ENCODE measurements at regions not wholly inside any gene's neighbourhood (a gene's known extent, or its start where the extent isn't known, plus 50 kb on each side); places are given as distances from the start of the nearest gene placed in this dataset.

GRCh38 chr3:8329598-8329997 lies 172.0 kb upstream of the LMCD1 start:
- TF ChIP-seq, protein P1, sequence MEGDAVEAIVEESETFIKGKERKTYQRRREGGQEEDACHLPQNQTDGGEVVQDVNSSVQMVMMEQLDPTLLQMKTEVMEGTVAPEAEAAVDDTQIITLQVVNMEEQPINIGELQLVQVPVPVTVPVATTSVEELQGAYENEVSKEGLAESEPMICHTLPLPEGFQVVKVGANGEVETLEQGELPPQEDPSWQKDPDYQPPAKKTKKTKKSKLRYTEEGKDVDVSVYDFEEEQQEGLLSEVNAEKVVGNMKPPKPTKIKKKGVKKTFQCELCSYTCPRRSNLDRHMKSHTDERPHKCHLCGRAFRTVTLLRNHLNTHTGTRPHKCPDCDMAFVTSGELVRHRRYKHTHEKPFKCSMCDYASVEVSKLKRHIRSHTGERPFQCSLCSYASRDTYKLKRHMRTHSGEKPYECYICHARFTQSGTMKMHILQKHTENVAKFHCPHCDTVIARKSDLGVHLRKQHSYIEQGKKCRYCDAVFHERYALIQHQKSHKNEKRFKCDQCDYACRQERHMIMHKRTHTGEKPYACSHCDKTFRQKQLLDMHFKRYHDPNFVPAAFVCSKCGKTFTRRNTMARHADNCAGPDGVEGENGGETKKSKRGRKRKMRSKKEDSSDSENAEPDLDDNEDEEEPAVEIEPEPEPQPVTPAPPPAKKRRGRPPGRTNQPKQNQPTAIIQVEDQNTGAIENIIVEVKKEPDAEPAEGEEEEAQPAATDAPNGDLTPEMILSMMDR (IDR thresholded peaks at IDR 0.05; ENCODE audit: extremely low read depth in 1 of 2, insufficient read depth in 1 of 2, low read depth in 1 of 2, low read length in 2 of 2) = no peak
- no peak for TF ChIP-seq POLR2A (IDR thresholded peaks at IDR 0.05; ENCODE audit: low read depth, low read length)
- TF ChIP-seq GATA2 (IDR thresholded peaks at IDR 0.05; ENCODE audit: insufficient read depth, insufficient read length, low read depth, low read length) = no peak
- no peak for TF ChIP-seq POLR2AphosphoS5 (IDR thresholded peaks at IDR 0.05; ENCODE audit: insufficient read depth, low read depth, low read length)

All from endothelial cell of umbilical vein (primary cell).